WERI-Rb-1 (cell line): ENCODE measurements at regions not wholly inside any gene's neighbourhood (a gene's known extent, or its start where the extent isn't known, plus 50 kb on each side); places are given as distances from the start of the nearest gene placed in this dataset.
"Not testable (repeated sequence)": the region's sequence is repeated elsewhere in the genome, so short reads cannot be mapped to it uniquely, and the experiment has no call there.

Source experiments
- DNase-seq: peaks from one replicate; pipeline ENCODE4 v3.0.0-alpha.2; 2020
- H3K27ac ChIP-seq: fragments of 250-450 bp; sonication (Bioruptor Pico); 2 replicates; pipeline ENCODE4 v1.5.1; 2020; ENCODE audit warnings: mild to moderate bottlenecking, moderate library complexity
- H3K27me3 ChIP-seq: fragments of 250-450 bp; sonication (Bioruptor Pico); 2 replicates; pipeline ENCODE4 v1.5.1; 2021; ENCODE audit warnings: mild to moderate bottlenecking, low read depth, moderate library complexity; ENCODE audit not compliant: insufficient read depth, severe bottlenecking
- H3K36me3 ChIP-seq: fragments of 250-450 bp; sonication (Bioruptor Pico); 2 replicates; pipeline ENCODE4 v1.5.1; 2020; ENCODE audit warnings: mild to moderate bottlenecking, moderate library complexity
- H3K4me3 ChIP-seq: 2 replicates; pipeline ENCODE4 v1.5.1; 2011; ENCODE audit warnings: low read depth, mild to moderate bottlenecking, control low read depth, low read length
- H3K9me3 ChIP-seq: fragments of 250-450 bp; sonication (Bioruptor Pico); 2 replicates; pipeline ENCODE4 v1.5.1; 2021; ENCODE audit warnings: mild to moderate bottlenecking, moderate library complexity; ENCODE audit not compliant: severe bottlenecking
- CTCF ChIP-seq: IDR thresholded peaks from 2 replicates; pipeline ENCODE4 v1.5.1; 2011; ENCODE audit warnings: low read depth, mild to moderate bottlenecking, control low read depth, inconsistent platforms, low read length

GRCh38 chr7:131640686-131641085 lies 84.3 kb upstream of the PODXL start:
- no peak for TF ChIP-seq CTCF
- no peak for DNase-seq
- Histone ChIP-seq H3K36me3 (no peaks in the 10 kb centered on the region), H3K9me3 (no peaks in the 10 kb centered on the region), H3K27ac (no peak overlapping the region), H3K27me3 (no peaks in the 10 kb centered on the region), H3K4me3 (no peak overlapping the region)

GRCh38 chr7:131638641-131639430 lies 82.4 kb upstream of the PODXL start:
- no peak for TF ChIP-seq CTCF
- Histone ChIP-seq H3K27ac (peak overlapping the region; percentile 23; the same call in 1 of the 2 replicates), H3K36me3 (no peaks in the 10 kb centered on the region), H3K27me3 (no peaks in the 10 kb centered on the region), H3K9me3 (no peaks in the 10 kb centered on the region), H3K4me3 (no peak overlapping the region)
- DNase-seq = peak; percentile 23

- H3K4me3 ChIP-seq = no peak overlapping the region
- no peak for DNase-seq
- TF ChIP-seq CTCF = no peak
- H3K9me3 ChIP-seq = no peaks in the 10 kb centered on the region
- H3K27me3 ChIP-seq = no peaks in the 10 kb centered on the region
- no peaks in the 10 kb centered on the region for H3K36me3 ChIP-seq
- no peak overlapping the region for H3K27ac ChIP-seq
Observed at GRCh38 chr7:131637859-131638258, 81.4 kb upstream of the PODXL start.

GRCh38 chr7:131636092-131636491 lies 79.7 kb upstream of the PODXL start:
- H3K36me3 ChIP-seq = no peaks in the 10 kb centered on the region
- no peaks in the 10 kb centered on the region for H3K27me3 ChIP-seq
- H3K4me3 ChIP-seq = no peak overlapping the region
- DNase-seq = no peak
- H3K9me3 ChIP-seq = no peaks in the 10 kb centered on the region
- H3K27ac ChIP-seq = no peak overlapping the region
- no peak for TF ChIP-seq CTCF

GRCh38 chr7:131634197-131634596 lies 77.8 kb upstream of the PODXL start:
- not testable (repeated sequence) for H3K9me3 ChIP-seq, DNase-seq, H3K27me3 ChIP-seq, H3K36me3 ChIP-seq, H3K4me3 ChIP-seq, H3K27ac ChIP-seq

GRCh38 chr7:131633342-131633843 lies 77.0 kb upstream of the PODXL start:
- Histone ChIP-seq H3K27me3 (no peaks in the 10 kb centered on the region), H3K36me3 (no peaks in the 10 kb centered on the region), H3K27ac (peak overlapping the region; percentile 6; the same call in 1 of the 2 replicates), H3K9me3 (no peaks in the 10 kb centered on the region), H3K4me3 (no peak overlapping the region)
- no peak for DNase-seq
- no peak for TF ChIP-seq CTCF
